Astrocyte (in vitro differentiated cells and primary cell): ENCODE measurements at regions not wholly inside any gene's neighbourhood (a gene's known extent, or its start where the extent isn't known, plus 50 kb on each side); places are given as distances from the start of the nearest gene placed in this dataset.

Experiments used
- EZH2 ChIP-seq: IDR thresholded peaks from 2 replicates; pipeline ENCODE4 v1.6.1; 2012; ENCODE audit warnings: mild to moderate bottlenecking, low read length, inconsistent platforms; ENCODE audit not compliant: insufficient read depth
- TF ChIP-seq, protein P1 (sequence below): IDR thresholded peaks from 2 replicates; pipeline ENCODE4 v1.5.1; 2011; ENCODE audit warnings: low read depth, mild to moderate bottlenecking, inconsistent platforms, low read length, moderate library complexity; ENCODE audit not compliant: insufficient read depth

DNA sequence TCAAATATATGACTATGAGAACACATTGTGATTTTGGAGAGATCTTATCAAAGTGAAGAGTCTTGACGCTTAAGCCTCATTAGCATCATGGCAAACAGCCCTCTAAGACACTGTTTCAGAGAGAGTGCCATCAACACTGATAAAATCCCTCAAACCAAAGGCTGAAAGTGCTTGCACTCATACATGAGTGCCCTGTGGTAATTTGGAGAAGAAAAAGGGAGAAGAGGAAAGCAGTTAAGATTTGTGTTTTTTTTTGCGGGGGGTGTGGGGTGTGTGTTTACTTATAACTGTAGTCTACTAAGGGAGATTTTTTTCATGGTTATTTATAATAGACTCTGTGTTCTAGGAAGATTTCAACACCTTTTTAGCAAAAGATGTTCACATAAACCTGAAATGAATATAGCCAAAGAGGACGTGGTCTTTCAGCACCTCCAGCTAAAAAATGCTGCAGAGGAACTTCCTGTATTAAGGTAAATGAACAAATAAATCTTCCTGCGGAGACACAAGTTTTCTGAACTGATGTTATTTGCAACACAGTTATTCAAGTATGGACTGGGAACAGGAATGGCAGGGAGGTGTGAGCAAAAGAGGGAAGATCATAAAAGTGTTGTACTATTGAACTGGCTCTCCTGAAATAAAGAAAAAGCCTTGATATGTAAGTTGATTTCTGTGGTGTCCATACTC is 81.9 kb upstream of the TGFBR2 start:
- TF ChIP-seq, protein P1, sequence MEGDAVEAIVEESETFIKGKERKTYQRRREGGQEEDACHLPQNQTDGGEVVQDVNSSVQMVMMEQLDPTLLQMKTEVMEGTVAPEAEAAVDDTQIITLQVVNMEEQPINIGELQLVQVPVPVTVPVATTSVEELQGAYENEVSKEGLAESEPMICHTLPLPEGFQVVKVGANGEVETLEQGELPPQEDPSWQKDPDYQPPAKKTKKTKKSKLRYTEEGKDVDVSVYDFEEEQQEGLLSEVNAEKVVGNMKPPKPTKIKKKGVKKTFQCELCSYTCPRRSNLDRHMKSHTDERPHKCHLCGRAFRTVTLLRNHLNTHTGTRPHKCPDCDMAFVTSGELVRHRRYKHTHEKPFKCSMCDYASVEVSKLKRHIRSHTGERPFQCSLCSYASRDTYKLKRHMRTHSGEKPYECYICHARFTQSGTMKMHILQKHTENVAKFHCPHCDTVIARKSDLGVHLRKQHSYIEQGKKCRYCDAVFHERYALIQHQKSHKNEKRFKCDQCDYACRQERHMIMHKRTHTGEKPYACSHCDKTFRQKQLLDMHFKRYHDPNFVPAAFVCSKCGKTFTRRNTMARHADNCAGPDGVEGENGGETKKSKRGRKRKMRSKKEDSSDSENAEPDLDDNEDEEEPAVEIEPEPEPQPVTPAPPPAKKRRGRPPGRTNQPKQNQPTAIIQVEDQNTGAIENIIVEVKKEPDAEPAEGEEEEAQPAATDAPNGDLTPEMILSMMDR: no peak
- no peak for TF ChIP-seq EZH2
